ENCODE measurements at regions not wholly inside any gene's neighbourhood (a gene's known extent, or its start where the extent isn't known, plus 50 kb on each side); places are given as distances from the start of the nearest gene placed in this dataset.

DNA sequence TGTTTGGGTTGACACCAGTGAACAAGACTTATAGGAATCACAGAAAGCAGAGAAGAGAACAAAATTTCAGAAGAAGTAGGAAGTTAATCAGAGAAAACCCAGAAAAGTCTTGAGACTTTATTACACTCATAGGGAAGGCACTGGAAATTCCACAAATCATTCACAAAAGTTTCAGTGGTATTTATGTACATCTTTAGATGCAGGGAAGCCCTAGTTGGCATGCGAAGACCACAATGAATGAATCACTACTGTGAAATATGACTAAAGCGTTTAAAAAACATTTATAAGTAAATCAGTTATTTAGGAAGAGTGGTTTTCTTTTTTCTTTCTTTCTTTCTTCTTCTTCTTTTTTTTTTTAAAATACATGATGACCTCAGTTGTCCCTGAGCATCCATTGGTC is 105.1 kb downstream of the NUP35 start:
- CTCF ChIA-PET = interaction anchor here (1.1 kb wide), 1 partner anchor 20 kb away, joined by 3 read pairs; no protein-coding TSS in a partner anchor
- intact Hi-C loops (cut with micrococcal nuclease) = no loop called here
- no peak for FAIRE-seq
- Histone ChIP-seq H3K9ac (replicated peaks; ENCODE audit: extremely low read depth, insufficient read depth, low read length) (no peak overlapping the region), H3K36me3 (ENCODE audit: control insufficient read depth in 2 of 2, extremely low read depth in 1 of 2, insufficient read depth in 2 of 2, low read length in 2 of 2) (no peaks in the 10 kb centered on the region), H2AFZ (ENCODE audit: low read depth, low read length) (no peak overlapping the region), H3K9me3 (replicated peaks; ENCODE audit: control insufficient read depth, insufficient read depth, low read length) (no peaks in the 10 kb centered on the region), H3K9me1 (replicated peaks; ENCODE audit: control insufficient read depth, extremely low read depth, insufficient read depth, low read length) (no peaks in the 10 kb centered on the region), H4K20me1 (replicated peaks; ENCODE audit: control insufficient read depth, extremely low read depth, insufficient read depth, low read length) (no peaks in the 10 kb centered on the region), H3K4me1 (ENCODE audit: control insufficient read depth, extremely low read depth, insufficient read depth, low read length) (no peaks in the 10 kb centered on the region), H3K27me3 (ENCODE audit: control insufficient read depth in 2 of 2, insufficient read depth in 2 of 2, low read length in 2 of 2) (no peaks in the 10 kb centered on the region), H3K27ac (ENCODE audit: insufficient read depth, low read depth, low read length) (no peak overlapping the region), H3K4me2 (ENCODE audit: insufficient read depth, low read length) (no peak overlapping the region), H3K4me3 (replicated peaks in 1 of 3; ENCODE audit: insufficient read depth in 1 of 3, low read depth in 1 of 3, low read length in 3 of 3) (no peak overlapping the region), H3K79me2 (ENCODE audit: control insufficient read depth, insufficient read depth, low read length) (no peaks in the 10 kb centered on the region)
- POLR2A ChIA-PET = no interaction called here
- BruUV-seq (replicated peaks) = no TSS peak
- no peak for DNase-seq (ENCODE audit: low read depth, low spot score)
- dilution Hi-C loops (cut with MboI; ENCODE audit: extremely low pct_ligation_motif_present, low sequenced_read_pairs) = no loop called here
- TF ChIP-seq POLR2A (IDR thresholded peaks at IDR 0.05; ENCODE audit: low read depth, low read length) (no peak), MAX (IDR thresholded peaks at IDR 0.05; ENCODE audit: insufficient read depth, insufficient read length) (no peak), CTCF (IDR thresholded peaks at IDR 0.05; ENCODE audit: extremely low read depth in 1 of 2, insufficient read depth in 1 of 2, low read depth in 1 of 2, low read length in 2 of 2) (no peak), GATA2 (IDR thresholded peaks at IDR 0.05; ENCODE audit: insufficient read depth, insufficient read length, low read depth, low read length) (no peak), POLR2AphosphoS5 (IDR thresholded peaks at IDR 0.05; ENCODE audit: insufficient read depth, low read depth, low read length) (no peak), EZH2 (IDR thresholded peaks at IDR 0.05; ENCODE audit: borderline replicate concordance, low read depth, low read length, severe bottlenecking) (no peak), MYC (IDR thresholded peaks at IDR 0.05; ENCODE audit: low read depth, low read length) (no peak), FOS (IDR thresholded peaks at IDR 0.05; ENCODE audit: borderline replicate concordance, insufficient read depth, low read length) (no peak), JUN (IDR thresholded peaks at IDR 0.05; ENCODE audit: borderline replicate concordance, insufficient read depth, insufficient read length, low read depth) (no peak)

Measured in endothelial cell of umbilical vein (primary cell).